A673 (cell line): ENCODE measurements at regions not wholly inside any gene's neighbourhood (a gene's known extent, or its start where the extent isn't known, plus 50 kb on each side); places are given as distances from the start of the nearest gene placed in this dataset.

Experiments used
- CTCF ChIP-seq: fragments of 300-800, 200-600 bp; sonication (generic); conservative IDR thresholded peaks from 2 replicates; pipeline ENCODE4 v1.5.1; 2017; ENCODE audit warnings: low read depth, mild to moderate bottlenecking, antibody characterized with exemption, low read length, moderate library complexity, mixed read lengths
- EZH2 ChIP-seq: fragments of 200-600 bp; sonication (generic); IDR thresholded peaks from 2 replicates; pipeline ENCODE4 v1.6.1; 2017; ENCODE audit warnings: borderline replicate concordance, low read depth, mild to moderate bottlenecking, mixed read lengths, antibody characterized with exemption, low read length; ENCODE audit not compliant: poor library complexity, severe bottlenecking

GRCh38 chr12:5251092-5251491, 180.8 kb upstream of the NTF3 start:
- no peak for TF ChIP-seq CTCF
- TF ChIP-seq EZH2: no peak
